NB4 (cell line): ENCODE measurements at regions not wholly inside any gene's neighbourhood (a gene's known extent, or its start where the extent isn't known, plus 50 kb on each side); places are given as distances from the start of the nearest gene placed in this dataset.

Experiments
- MYC ChIP-seq: IDR thresholded peaks from 2 replicates; pipeline ENCODE4 v1.6.1; 2011; ENCODE audit warnings: low read depth, low read length
- TF ChIP-seq, protein P1 (sequence below): IDR thresholded peaks from one replicate; pipeline ENCODE4 v1.5.1; 2012; ENCODE audit warnings: low read depth, low read length

DNA sequence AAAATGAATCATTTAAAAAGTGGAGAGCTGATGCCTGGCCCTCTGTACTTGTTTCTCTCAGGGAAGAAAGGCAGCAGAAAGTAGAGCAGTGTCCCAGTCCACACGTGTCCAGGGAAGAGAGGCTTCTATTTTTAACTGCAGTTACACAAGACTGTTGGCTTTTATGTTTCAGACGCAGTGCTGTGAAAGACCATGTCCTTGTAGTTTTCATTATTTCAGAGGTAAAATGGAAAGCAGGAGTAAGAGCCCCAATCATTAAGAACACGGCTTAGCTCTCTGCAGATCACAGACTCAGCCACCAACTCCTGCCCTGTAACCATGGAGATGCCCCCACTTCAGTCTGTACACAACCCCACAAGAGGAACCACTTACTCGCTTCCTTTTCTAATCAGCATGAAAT is 336.3 kb downstream of the DAD1 start:
- TF ChIP-seq MYC = no peak
- TF ChIP-seq, protein P1, sequence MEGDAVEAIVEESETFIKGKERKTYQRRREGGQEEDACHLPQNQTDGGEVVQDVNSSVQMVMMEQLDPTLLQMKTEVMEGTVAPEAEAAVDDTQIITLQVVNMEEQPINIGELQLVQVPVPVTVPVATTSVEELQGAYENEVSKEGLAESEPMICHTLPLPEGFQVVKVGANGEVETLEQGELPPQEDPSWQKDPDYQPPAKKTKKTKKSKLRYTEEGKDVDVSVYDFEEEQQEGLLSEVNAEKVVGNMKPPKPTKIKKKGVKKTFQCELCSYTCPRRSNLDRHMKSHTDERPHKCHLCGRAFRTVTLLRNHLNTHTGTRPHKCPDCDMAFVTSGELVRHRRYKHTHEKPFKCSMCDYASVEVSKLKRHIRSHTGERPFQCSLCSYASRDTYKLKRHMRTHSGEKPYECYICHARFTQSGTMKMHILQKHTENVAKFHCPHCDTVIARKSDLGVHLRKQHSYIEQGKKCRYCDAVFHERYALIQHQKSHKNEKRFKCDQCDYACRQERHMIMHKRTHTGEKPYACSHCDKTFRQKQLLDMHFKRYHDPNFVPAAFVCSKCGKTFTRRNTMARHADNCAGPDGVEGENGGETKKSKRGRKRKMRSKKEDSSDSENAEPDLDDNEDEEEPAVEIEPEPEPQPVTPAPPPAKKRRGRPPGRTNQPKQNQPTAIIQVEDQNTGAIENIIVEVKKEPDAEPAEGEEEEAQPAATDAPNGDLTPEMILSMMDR = no peak
